ENCODE measurements at regions not wholly inside any gene's neighbourhood (a gene's known extent, or its start where the extent isn't known, plus 50 kb on each side); places are given as distances from the start of the nearest gene placed in this dataset.
"Not testable (repeated sequence)": the region's sequence is repeated elsewhere in the genome, so short reads cannot be mapped to it uniquely, and the experiment has no call there.

DNA sequence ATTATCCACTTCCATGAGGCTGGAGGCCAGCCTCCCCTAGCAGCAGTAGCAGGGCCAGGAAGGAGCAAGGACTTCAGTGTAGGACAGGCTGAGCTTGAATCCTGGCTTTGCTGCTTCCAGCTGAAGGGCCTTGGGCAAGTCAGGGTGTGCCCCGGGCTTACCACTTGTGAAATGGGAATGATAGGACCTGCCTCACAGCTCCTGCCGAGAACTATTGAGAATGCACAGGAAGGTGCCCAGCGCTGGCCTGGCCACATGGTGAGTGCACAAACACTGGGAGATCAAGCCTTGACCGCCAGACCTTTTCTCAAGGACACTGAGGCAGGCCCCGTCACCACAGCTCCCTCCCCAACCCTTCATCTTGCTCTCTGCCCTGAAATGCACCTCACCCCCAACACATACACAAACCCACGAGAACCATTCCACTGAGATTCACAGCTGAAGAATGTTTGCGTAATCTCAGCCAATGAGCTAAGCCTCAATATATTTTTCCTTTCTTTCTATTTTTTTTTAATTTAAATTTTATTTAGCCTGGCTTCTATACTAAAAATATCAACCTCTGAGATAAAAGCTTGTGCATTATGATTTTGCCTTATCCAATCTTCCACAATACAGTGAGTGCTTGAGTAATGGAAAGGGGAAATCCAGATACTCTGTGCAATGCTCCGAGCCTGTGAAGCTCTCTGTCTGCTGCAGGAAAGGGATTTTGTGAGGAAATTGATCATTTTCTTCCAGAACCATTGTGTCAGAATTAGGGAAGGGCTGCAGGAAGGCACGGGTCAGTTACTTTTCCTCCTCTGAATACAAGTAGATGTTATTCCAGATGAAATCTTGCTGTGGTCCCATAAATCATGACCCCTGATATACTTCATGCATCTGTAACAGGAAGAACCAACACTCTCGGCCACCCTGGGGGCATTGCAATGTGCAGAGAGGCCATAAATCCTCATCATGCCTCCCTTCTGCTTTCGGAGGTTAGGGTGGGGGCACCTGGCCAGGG lies 193.9 kb downstream of the TLE3 start:
- no peak for DNase-seq

DNA sequence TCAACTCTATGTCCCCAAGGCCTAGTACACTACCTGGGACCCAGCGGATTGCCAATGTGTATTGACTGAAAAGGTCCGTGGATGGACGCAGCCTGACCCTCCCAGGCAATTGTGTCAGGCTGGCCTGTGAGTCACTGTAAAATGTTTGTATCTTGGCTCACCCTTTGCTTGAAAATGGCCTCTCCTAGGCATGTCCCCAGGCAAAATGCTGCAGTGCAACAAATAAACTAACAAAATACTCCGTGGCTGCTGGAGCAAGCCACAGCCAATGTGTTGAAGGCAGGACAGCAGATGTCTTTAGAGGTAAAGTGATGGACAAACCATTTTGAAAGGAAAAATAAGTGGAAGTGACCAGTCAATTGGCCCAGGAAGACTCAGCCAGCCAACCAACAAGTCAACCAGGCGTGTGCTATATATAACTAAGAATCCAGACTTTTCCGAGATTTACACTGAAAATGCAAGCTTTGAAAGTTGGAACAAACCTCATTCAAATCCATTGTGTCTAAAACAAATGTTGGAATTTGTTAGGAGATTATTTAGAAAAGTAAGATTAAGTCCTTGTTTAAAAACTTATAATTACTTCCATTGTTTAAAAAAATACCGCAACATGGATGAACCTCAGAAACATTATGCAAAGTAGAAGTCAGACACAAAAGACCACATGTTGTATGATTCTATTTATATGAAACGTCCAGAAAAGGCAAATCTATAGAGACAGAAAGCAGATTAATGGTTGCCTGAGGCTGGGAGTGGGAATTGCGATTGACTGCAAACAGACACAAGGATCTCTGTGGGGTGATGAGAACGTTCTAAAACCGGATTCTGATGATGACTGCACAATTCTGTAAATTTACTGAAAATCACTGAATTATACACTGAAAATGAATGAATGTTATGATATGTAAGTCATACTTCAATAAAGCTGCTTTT lies 191.2 kb downstream of the TLE3 start:
- DNase-seq: no peak

DNA sequence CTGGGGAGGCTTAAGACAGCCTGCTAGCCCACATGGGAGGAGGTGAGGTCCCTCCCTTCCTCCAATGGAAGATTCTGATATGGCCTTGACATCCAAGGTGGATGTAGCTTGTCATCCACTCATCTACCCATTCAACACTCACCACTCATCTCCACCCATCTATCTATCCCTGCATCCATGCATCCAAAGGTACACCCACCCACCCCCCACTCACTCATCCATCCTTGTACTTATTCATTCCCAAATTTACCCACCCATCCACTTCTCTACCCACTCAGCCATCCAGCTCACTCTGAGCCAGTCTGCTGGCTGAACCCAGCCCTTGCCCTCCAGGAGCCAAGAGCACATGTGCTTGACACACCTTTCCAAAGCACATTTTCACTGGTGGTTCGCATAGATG lies 189.7 kb downstream of the TLE3 start:
- DNase-seq: no peak

DNA sequence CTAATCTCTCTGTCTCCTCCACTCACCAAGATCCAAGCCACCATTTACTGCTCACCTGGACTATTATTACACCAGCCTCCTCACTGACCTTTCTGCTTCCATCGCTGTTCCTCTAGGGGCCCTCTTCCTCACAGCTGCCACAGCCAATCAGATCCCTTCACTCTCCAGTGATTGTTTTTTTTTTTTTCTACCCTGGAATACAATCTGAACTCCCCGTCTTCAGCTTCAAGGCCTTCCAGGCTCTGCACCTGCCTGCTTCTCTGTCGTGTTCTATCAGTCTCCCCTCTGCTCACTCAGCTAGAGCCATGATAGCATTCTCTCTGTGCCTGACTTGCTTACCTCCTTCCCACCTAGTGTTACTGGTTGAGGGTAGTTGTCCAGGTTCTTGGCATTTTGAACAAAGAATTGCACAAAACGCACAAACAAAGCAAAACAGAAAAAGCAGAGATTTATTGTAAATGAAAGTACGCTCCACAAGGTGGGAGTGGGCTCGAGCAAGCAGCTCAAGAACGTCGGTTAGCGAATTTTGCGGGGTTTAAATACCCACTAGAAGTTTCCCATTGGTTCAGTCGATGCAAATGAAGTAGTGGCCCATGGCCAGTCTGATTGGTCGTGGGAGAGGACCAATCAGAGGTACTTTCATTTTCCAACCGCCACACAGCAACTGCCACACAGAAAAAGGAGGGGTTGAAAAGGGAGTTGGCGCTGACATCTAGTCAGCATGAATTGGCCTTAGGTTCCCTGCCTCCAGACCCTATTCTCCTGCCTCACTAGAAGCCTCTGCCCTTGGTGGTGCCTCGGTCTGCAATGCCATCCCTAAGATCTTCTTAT lies 188.9 kb downstream of the TLE3 start:
- DNase-seq: no peak

DNA sequence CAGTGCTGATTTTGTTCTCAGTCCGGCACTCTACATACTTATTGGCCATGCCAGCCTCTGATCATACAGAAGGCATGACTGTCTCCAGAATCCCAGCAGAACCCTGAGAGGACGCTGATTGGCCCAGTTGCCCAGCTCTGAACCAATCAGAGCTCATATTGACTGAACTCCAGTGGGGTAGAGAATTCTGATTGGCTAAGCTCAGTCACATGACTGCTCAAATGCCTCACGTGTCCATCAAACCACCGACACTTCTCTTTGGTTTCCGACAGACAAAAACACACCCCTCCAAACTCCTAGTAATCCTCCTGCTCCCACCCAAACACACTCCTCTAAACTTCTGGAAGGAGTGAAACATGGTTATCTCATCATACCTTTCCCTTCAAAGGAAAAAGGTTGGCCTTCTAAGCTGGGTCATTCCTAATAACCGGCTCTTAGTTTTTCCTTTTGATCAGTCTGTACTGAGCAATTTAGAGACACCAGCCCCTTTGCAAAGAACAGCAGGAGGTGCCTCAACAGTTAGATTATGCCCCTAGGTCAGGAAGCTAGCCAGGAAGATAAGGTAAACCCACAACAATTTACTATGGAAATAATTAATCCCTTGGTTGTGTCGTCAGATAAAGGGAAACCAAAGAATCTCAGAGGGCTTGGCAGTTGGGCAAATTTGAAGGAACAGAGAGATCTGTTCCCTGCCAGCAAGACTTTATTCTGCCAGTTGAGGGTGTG lies 187.8 kb downstream of the TLE3 start:
- no peak for DNase-seq

DNA sequence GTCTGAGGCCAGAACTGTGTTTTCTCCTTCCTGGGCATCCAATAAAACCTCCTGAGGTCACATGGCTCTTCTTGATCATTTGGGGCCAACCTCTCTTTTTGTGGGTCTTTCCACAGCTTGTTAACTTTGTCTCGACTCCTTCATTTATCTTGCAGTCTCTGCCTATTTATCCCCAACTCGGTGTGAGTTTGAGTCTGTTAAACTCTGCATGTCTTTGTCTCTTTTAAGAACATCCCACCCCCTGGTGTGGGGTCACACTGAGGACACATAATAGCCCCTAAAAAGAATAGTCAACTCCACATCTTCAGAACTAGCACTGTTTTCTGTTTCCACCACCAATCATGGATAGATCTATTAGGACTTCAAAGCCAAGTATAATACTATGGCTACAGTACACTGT lies 187.2 kb downstream of the TLE3 start:
- DNase-seq: no peak

DNA sequence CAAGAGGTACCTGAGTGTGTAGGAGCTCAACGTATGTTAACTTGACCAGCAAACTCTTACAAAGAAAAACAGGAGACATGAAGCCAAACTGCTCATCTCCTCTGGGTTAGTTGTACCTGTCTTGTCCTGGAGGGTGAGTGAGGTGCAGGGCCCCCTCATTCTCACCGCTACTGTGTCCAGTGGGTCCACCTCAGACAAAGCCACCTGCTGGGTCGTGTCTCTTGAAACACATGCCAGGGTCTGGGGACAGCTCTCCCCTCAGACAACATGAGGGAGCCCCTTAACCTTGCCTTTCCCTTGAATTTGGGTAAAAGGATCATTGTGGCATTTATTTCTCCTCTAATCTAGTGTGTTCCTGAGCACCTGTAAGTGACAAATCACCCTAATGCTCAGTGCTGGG lies 185.6 kb downstream of the TLE3 start:
- no peak for DNase-seq

DNA sequence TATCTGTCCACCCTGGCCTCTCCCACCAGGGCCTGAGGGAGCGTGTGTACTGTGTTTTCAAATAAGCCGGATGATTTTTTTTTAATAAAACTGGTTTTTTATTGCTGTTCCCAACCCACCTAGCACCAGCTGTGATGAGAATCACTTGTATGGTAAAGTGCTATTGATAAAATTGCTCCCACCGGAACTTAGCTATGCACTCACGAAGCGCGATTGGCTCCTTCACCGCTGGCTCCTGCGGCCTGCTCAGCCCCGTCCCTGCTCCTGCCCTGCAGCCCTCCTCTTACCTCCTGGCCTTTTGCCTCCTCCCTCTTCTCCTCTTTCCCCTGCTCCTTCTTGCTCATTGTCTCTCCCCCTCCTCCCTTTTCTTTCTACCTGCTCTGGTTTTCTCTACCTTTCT lies 183.7 kb downstream of the TLE3 start:
- no peak for DNase-seq

DNA sequence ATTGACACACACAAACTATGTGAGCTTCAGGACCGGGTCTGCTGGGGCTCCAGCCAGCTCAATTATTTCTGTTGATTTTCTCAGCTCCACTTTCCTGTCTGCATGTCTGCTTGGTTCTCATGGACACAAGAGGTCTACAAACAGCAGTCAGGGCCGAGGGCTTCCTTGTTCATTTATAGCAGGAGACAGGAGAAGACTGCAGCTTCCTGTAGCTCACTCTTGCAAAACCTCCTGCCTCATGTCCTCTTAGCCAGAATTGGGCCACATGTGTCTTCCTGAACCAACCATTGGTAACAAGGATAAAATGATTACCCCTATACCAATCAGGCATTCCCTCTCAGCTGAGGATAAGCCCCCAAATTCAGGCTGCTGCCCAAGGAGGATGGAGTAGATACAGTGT lies 182.8 kb downstream of the TLE3 start:
- no peak for DNase-seq

DNA sequence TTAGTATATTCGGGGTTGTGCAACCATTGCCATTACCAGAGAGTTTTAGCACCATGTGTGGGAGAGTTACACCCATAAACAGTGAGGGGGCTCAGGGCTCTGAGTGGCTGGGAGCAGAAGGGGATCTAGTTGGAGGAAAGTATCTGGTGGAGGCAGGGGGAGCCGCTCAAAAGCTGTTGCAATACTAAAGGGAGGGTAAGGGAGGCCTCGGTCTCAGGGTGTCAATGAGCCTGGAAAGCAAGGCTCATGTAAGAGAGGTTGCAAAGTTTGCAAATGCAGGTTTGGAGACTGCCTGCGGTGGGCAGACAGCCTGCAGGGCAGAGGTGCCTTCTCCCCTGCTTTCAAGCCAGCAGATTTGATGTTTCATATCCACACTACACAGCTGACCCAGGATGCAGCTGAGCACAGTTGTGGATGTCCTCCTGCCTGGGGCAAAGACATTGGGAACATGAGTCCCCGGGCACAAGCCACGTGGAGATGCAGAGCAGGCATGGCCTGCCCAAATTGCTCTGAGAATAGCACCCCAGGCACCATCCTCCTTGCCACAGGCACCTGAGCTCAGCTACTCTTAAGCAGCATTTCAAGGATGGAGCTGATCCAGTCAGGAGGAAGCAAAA lies 181.4 kb downstream of the TLE3 start:
- DNase-seq: no peak

DNA sequence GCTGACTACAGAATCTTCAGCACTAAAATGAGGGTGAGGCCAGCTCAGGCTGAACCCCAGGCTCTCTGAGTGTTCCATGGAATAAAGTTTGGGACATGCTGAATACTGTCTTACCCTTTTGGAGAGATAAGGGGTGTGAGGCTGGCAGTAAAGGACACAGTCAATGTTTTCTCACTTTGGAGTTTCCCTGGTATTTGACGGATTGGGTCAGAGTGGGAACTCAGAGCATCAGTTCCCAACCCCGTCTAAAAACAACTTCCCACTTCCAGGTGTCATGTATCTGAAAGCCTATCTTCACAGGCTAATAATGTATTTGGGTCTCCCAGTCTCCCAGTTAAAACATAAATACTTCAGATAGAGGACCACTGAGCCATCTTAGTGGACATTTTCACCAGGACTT lies 180.7 kb downstream of the TLE3 start:
- no peak for DNase-seq

DNA sequence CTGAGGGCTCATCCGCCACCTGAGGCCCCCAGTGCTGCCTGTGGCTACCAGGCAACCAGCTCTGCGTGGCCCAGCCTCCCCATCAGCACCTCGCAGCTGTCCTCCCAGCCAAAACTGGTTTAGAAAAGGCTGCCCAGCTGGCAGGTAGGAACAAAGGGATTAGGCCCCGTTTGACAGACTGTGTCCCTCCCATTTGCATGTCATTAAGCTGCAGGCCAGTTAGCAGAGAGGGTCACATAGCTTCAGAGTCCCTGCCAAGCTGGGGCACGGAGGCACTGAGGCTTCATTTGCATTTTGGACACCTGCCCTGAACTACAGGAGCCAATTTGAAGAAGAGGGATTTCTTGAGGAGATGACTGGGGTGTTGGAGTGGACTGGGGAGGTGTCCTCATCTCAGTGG lies 177.9 kb downstream of the TLE3 start:
- no peak for DNase-seq

DNA sequence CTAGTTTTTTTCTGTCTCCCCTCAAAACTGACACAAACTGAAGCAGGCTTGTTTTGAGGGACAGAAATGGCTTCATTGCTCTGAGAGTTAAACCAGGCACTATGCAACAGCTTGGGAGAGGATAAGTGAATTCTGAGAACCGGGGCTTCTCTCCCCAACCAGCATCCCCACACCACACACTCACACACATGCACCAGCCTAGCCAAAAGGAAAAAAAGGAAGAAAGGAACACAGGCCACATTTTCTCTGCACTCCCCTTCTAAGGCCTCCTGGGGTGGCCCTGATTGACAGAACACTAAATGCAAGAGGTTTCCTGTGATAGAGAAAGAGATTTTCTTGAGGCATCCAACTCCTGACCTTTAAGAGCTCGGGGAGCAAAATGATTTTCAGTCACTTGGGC lies 177.5 kb downstream of the TLE3 start:
- no peak for DNase-seq

DNA sequence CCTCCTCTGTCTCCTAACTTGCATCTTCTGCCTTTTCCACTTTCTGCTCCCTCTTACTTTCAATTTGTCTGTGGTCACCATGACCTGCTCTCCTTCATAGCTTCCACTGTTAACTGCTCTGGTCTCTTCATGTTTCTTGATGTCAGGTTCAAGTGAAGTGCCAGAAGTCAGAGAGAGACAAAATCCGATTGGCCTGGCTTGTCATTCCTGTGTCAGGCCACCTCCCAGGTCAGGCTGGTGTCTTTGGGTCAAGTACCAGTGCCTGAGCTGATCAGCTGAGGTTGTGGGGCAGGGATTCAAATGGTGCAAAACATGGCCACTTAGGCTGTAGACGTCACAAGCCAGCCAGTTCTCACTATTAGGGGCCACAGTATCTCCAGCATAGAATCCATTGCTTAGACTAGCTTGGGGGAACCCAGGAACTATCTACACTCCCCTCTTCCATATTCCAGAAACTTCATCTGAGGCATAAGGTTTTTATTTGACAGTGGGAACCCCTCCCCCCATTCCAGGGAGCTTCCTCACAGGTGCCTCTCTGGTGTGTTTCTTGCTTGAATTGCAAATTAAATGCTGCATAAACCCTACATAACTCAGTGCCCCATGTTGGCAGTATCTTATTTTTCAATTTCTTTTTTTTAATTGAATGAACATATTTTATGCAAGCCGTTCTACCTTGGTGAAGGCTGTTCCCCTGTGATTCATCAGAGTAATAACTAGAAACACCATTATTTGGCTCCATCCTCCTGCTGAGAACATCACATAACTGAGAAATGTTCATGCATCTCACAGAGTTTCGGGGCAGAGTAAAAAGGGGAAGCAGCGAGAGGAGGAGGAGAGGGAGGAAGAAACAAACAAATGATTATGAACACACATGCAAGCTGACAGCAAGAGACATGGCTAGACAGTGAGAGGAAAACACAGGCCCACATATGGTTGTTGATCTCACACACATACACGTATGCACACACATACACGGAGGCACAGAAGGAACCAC lies 175.8 kb downstream of the TLE3 start:
- no peak for DNase-seq

DNA sequence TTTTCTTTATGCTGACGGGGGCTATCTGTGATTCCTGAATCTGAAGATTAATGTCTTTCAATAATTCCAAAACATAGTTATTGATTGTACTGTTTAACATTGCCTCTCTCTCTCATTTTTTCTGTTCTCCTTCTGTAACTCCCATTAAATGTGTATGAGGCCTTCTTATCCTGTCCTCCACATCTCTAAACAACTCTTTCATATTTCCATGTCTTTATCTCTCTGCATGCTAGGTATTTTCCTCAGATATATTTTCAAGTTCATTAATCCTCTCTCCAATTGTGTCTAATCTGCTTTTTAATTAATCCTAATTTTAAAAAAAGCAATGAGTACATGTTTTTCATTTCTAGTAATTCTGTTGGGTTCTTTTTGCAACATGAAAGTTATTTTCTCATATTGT lies 173.2 kb downstream of the TLE3 start:
- no peak for DNase-seq

DNA sequence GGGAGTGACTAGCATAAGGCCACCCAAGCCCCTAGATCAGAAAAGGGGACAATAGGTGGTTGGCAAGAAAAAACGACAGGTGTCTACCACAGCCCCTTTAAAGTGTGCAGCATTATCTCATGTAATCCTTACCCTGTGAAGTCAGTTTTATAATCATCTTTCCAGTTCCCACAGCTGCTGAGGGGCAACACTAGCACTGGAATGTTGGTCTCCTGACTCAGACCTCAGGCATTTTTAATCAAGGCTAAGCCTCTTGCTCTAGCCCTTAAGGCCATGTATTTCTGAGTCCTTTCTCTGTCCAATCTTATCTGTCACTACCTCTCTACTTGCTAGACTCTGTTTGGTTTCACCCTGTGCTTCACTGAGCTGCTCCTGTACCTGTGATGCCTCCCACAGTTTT lies 171.7 kb downstream of the TLE3 start:
- DNase-seq: no peak

DNA sequence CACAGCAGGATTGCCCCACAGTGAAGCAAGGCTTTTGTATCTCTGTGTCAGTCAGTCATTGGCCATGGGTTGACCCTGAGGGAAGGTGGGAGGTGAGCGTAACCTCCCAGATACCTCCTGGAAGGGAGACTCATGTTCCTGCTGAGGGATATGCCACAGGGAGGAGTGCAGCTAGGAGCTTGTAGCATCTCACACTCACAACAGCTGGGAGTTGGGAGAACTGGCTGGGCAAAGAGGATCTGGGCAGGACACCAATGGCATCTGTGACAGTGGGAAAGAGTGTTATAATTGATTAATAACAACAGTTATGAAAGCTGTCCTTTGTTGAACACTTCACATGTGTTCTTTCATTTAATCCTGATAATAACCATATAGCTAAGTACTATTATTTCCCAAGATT lies 171.0 kb downstream of the TLE3 start:
- no peak for DNase-seq

DNA sequence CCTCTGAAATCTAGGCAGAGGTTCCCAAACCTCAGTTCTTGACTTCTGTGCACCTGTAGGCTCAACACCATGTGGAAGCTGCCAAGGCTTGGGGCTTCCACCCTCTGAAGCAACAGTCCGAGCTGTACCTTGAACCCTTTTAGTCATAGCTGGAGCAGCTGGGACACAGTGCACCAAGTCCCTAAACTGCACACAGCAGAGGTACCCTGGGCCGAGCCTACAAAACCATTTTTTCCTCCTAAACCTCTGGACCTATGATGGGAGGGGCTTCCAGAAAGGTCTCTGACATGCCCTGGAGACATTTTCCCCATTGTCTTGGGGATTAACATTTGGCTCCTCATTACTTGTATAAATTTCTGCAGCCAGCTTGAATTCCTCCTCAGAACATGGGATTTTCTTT lies 168.8 kb downstream of the TLE3 start:
- DNase-seq: not testable (repeated sequence)

DNA sequence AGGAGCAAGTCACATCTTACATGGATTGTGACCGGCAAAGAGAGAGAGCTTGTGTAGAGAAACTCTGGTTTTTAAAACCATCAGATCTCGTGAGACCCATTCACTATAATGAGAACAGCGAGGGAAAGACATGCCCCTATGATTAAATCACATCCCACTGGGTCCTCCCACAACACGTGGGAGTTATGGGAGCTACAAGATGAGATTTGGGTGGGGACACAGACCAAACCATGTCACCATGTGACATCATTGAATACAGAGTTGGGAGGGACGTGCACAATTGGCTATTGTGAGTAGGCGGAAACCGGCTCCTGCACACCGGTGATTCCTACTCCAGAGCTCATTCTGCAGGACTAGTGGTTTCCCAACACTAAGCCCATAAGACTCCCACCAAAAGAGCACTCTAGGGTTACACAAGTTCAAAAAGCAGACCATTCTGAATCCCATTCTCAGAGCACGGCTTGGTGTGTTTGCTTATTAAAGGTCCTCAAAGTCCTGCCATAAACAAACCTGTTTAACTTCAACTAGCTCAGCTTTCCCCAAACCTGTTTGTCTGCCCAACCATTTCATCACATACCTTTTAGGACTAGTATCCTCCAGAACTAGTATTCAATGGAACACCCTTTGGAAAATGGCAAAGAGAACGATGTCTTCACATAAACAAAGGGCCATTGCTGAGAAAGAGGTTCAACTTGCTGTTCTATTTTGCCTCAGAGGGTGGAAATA lies 167.6 kb downstream of the TLE3 start:
- no peak for DNase-seq

DNA sequence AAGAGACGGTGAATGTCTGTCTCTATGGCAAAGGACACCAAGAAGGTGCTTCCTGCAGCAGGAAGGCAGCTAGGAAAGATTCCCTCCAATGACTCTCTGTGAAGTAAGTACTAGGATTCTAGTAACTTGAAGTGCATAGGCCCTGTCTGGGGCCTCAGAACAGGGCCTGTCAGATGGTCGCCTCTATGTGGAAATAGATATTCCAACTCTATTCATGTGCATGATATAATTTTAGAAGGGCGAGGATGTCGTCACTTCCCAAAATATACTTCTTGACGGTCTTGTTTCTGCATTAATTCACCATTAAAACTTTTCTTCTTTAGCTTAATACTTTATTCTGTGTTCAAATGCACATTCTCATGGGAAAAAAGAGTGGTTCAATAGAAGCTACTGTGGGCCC lies 167.0 kb downstream of the TLE3 start:
- no peak for DNase-seq
